Testis (tissue), 2 donors: ENCODE measurements at regions not wholly inside any gene's neighbourhood (a gene's known extent, or its start where the extent isn't known, plus 50 kb on each side); places are given as distances from the start of the nearest gene placed in this dataset.

Experiments
- POLR2A ChIP-seq: fragments of 450-650 bp; IDR thresholded peaks from one replicate; pipeline ENCODE4 v1.6.1; 2017; ENCODE audit warnings: antibody characterized with exemption, mild to moderate bottlenecking, moderate library complexity
- TF ChIP-seq, protein P1 (sequence below), 3 experiments: fragments of 450-650 bp in 2 of 3; fragments of 200-600 bp in 1 of 3; sonication (generic) in 1 of 3; IDR thresholded peaks; one replicate each; pipeline ENCODE4 v1.5.1; 2016 to 2019; ENCODE audit warnings: antibody characterized with exemption in 3 of 3, mild to moderate bottlenecking in 2 of 3, moderate library complexity in 1 of 3

DNA sequence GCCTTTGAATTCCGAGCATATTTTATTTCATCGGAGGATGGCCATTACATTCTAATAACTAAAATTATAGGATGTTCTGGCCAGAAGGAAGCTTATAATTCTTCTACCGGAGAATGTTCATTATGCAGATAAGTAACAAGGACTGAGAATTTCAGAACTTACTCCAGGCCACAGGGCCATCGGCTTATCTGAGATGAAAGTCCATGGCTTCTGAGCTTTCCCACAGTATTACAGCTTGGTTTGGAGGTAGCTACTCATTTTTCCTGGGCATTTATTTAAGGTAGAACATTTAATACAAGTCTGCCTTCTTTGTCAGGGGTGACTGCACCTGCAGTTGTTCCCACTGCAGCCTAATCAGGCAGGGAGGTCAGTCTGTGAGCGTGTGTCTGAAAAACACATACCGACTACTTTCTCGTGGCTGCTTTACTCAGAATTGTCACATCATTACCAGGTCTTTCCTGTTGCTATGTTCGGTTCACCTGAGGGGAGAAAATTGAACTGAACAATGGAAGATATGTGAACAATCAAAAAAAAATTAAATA, 219.7 kb upstream of the CPHXL start:
- TF ChIP-seq, protein P1, sequence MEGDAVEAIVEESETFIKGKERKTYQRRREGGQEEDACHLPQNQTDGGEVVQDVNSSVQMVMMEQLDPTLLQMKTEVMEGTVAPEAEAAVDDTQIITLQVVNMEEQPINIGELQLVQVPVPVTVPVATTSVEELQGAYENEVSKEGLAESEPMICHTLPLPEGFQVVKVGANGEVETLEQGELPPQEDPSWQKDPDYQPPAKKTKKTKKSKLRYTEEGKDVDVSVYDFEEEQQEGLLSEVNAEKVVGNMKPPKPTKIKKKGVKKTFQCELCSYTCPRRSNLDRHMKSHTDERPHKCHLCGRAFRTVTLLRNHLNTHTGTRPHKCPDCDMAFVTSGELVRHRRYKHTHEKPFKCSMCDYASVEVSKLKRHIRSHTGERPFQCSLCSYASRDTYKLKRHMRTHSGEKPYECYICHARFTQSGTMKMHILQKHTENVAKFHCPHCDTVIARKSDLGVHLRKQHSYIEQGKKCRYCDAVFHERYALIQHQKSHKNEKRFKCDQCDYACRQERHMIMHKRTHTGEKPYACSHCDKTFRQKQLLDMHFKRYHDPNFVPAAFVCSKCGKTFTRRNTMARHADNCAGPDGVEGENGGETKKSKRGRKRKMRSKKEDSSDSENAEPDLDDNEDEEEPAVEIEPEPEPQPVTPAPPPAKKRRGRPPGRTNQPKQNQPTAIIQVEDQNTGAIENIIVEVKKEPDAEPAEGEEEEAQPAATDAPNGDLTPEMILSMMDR (IDR thresholded peaks at IDR 0.05) = no peak
- no peak for TF ChIP-seq POLR2A
